Fibroblast of villous mesenchyme (primary cell): ENCODE measurements at regions not wholly inside any gene's neighbourhood (a gene's known extent, or its start where the extent isn't known, plus 50 kb on each side); places are given as distances from the start of the nearest gene placed in this dataset.
"Not testable (repeated sequence)": the region's sequence is repeated elsewhere in the genome, so short reads cannot be mapped to it uniquely, and the experiment has no call there.

ENCODE experiments used
- DNase-seq: peaks from one replicate; pipeline ENCODE4 v3.0.0-alpha.2; 2010; ENCODE audit warnings: low read depth
- H3K4me3 ChIP-seq: 2 replicates; pipeline ENCODE4 v1.5.1; 2011; ENCODE audit warnings: low read depth, mild to moderate bottlenecking, low read length
- CTCF ChIP-seq: IDR thresholded peaks from 2 replicates; pipeline ENCODE4 v1.5.1; 2012; ENCODE audit warnings: low read depth, mild to moderate bottlenecking, low read length; ENCODE audit not compliant: insufficient read depth

DNA sequence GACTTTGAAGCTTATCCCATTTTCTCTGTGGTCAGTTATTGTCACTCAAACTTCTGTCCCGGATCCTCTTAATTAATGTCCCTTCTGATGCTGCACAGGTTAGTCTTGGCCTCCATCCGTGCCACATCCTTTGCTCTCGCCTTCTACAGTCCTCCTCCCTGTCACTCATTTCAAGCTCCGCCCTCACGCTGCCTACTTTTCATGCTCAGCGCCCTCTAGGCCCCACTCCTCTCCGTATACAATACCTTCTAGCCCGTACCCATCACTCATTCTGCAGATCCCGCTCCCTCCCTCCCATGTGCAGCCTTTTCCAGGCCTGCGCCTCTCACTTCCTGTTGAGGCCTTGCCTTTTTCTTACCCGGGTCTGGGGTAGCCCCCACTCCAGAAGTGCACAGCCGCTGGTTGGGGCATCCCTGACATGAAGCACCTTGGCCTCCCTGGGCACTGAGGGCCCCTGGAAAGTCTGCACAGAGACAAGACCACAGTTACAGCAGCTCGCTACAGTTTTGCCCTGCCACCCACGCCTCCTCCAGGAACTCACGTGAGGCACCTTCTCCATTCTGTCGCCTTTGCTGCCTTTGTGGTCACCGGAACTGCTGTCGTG is 88.5 kb upstream of the SLC25A48 start:
- TF ChIP-seq CTCF: no peak
- H3K4me3 ChIP-seq: no peak overlapping the region
- DNase-seq: no peak

DNA sequence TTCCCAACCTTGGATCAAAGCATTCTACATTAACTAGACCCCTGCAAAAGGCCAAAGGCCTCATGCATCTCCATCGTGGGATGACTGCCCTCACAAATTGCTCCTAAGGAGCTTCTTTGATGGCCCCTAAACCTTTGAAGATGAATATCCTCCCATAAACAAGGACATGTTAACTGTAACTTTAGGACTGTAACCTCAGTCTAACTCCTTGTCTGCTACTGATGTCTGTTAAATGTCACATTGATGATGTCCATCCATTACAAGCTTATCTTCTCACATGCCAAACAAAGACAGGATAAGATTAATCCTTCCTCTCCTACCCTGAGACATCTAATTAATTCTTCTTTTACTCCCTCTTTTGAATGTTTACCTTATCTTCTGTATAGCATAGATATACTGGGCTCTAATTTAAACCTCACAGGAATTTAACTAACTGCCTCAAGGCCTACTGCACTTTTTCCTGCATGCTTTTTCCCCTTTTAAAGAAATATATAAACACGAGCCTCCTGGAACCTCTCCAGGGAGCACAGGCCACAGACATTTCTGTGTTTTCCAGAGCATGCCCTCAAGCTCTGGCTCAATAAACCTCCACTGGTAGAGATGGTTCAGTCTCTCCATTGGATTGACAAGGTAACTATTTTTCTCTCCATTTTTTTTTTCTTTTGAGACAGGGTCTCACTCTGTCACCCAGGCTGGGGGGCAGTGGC is 90.6 kb upstream of the SLC25A48 start:
- no peak for TF ChIP-seq CTCF
- H3K4me3 ChIP-seq: no peak overlapping the region

DNA sequence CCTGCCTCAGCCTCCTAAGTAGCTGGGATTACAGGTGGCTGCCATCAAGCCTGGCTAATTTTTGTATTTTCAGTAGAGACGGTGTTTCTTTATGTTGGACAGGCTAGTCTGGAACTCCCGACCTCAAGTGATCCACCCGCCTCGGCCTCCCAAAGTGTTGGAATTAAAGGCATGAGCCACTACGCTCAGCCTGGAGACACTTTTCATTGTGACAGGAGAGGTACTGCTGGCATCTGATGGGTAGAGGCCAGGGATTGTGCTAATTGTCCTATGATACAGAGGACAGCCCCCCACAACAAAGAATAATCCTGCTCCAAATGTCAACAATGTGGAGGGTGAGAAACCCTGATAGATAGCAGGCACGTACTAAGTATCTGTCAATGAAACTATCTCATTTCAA is 91.3 kb upstream of the SLC25A48 start:
- TF ChIP-seq CTCF: no peak
- H3K4me3 ChIP-seq: no peak overlapping the region
- DNase-seq: no peak

More for the DNA sequence above, 90.6 kb upstream of the SLC25A48 start:
- no peak for DNase-seq

DNA sequence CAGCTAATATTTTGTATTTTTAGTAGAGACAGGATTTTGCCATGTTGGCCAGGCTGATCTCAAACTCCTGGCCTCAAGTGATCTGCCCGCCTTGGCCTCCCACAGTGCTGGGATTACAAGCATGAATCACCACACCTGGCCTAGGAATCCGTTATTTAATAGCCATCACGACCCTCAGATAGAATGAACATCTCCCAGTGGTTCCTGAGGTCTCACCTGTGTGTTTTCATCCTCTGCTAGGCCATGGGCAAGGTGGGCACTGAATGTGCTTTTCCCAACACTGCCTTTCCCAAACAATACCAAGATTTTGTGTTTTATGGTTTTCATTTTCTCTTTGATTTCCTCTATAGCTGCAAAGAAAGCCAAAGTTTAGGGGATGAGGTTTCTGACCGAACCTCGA is 92.2 kb upstream of the SLC25A48 start:
- not testable (repeated sequence) for H3K4me3 ChIP-seq, DNase-seq

GRCh38 chr5:135741040-135741439 is 93.4 kb upstream of the SLC25A48 start:
- DNase-seq: no peak
- TF ChIP-seq CTCF: no peak
- H3K4me3 ChIP-seq: no peak overlapping the region

DNA sequence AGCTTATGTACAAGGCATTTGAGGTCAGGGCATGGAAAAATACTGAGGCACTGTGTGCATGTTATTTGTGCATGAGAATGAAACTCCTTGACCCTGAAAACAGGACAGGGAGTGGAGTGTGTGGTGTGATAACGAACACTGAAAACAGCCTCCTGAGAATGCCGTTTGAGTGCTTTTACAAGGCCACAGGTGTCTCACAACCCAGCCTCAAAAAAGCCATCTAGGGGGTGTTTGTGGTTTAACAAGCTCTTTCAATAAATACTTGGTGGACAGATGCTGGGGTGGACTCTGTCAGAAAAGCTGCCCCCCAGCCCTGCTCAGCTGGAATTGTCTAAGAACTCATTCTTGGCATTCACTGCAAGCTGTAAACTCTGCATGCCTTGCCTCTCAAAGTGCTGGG is 94.0 kb upstream of the SLC25A48 start:
- TF ChIP-seq CTCF: no peak
- H3K4me3 ChIP-seq: no peak overlapping the region
- no peak for DNase-seq

DNA sequence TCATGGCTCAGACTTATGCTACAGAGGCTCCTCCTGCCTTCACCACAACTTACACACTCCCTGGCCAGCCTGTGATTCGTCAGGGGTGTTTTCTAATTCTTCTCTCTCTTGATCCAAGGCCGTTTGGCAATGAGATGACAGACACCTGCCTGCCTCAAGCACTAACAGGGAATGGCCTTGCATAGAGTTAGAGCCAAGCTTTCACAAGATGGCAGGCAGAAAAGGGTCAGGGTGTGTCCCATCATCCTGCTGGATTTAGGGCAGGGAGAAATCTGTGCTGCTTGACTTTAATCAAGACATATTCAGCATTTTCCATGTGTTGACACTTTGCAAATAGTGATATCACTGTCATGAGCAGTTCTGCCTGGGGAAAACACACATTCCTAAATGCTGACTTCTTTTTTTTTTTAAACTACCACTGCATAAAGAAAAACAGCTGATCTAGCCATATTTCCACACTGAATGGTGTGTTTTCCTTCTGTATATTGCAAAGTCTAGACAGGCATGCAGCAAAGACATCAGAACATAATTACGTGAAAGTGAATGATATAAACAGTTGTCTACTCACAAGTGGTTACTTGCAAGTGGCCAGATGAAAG is 95.0 kb upstream of the SLC25A48 start:
- no peak overlapping the region for H3K4me3 ChIP-seq
- TF ChIP-seq CTCF: no peak
- peak; percentile 8 for DNase-seq
